Sigmoid colon (tissue), 4 donors: ENCODE measurements at regions not wholly inside any gene's neighbourhood (a gene's known extent, or its start where the extent isn't known, plus 50 kb on each side); places are given as distances from the start of the nearest gene placed in this dataset.

Experiments used
- CTCF ChIP-seq, 4 experiments: fragments of 450-650 bp in 3 of 4; fragments of 200-600 bp in 1 of 4; IDR thresholded peaks; one replicate each; pipeline ENCODE4 v1.5.1; 2016 to 2019; ENCODE audit warnings: antibody characterized with exemption in 4 of 4, mild to moderate bottlenecking in 3 of 4, moderate library complexity in 2 of 4
- EP300 ChIP-seq, 4 donors: sonication (generic); formaldehyde crosslinking; IDR thresholded peaks; one replicate each; pipeline ENCODE4 v1.6.1; 2017; ENCODE audit warnings: antibody characterized with exemption in 4 of 4
- POLR2A ChIP-seq, 2 donors: fragments of 450-650 bp; IDR thresholded peaks; one replicate each; pipeline ENCODE4 v1.6.1; 2016; ENCODE audit warnings: antibody characterized with exemption in 2 of 2, mild to moderate bottlenecking in 2 of 2, moderate library complexity in 2 of 2
- POLR2AphosphoS5 ChIP-seq, 4 donors: sonication (generic); formaldehyde crosslinking; IDR thresholded peaks; one replicate each; pipeline ENCODE4 v1.6.1; 2017; ENCODE audit warnings: antibody characterized with exemption in 4 of 4

- TF ChIP-seq CTCF (IDR thresholded peaks at IDR 0.05) (no peak), POLR2A (IDR thresholded peaks at IDR 0.05) (no peak), POLR2AphosphoS5 (IDR thresholded peaks at IDR 0.05) (no peak), EP300 (IDR thresholded peaks at IDR 0.05) (no peak)
Observed at GRCh38 chr6:140636908-140637402, 1262.5 kb upstream of the CITED2 start.
